ENCODE measurements at regions not wholly inside any gene's neighbourhood (a gene's known extent, or its start where the extent isn't known, plus 50 kb on each side); places are given as distances from the start of the nearest gene placed in this dataset.

DNA sequence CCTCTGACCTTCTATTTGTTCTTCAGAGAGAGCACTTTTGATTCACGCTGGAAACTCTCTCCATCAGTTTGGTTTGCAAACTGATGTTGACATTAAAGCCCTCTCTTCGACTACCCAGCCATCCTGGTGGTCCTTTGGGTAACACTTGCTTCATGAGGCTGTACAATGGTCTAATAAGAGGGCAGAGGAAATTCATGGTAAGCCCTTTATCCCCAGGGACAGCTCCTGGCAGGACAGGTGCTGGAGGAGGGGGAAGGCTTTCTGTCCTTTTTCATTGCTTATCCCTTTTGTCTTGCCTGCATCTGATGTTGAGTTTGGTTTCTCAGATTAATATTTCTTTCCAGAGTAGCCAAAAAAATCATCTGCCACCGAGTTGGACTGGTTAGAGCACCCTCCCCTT lies 52.1 kb upstream of the CD93 start:
- TF ChIP-seq, protein P1, sequence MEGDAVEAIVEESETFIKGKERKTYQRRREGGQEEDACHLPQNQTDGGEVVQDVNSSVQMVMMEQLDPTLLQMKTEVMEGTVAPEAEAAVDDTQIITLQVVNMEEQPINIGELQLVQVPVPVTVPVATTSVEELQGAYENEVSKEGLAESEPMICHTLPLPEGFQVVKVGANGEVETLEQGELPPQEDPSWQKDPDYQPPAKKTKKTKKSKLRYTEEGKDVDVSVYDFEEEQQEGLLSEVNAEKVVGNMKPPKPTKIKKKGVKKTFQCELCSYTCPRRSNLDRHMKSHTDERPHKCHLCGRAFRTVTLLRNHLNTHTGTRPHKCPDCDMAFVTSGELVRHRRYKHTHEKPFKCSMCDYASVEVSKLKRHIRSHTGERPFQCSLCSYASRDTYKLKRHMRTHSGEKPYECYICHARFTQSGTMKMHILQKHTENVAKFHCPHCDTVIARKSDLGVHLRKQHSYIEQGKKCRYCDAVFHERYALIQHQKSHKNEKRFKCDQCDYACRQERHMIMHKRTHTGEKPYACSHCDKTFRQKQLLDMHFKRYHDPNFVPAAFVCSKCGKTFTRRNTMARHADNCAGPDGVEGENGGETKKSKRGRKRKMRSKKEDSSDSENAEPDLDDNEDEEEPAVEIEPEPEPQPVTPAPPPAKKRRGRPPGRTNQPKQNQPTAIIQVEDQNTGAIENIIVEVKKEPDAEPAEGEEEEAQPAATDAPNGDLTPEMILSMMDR (IDR thresholded peaks at IDR 0.05), result no peak
- no peak for TF ChIP-seq POLR2A (IDR thresholded peaks at IDR 0.05)
